Panc1 (cell line): ENCODE measurements at regions not wholly inside any gene's neighbourhood (a gene's known extent, or its start where the extent isn't known, plus 50 kb on each side); places are given as distances from the start of the nearest gene placed in this dataset.

ENCODE experiments used
- POLR2AphosphoS5 ChIP-seq: IDR thresholded peaks from 2 replicates; pipeline ENCODE4 v1.6.1; 2012; ENCODE audit warnings: mild to moderate bottlenecking, low read depth, low read length, moderate library complexity
- TF ChIP-seq, protein P1 (sequence below): fragments of 450-650 bp; IDR thresholded peaks from 2 replicates; pipeline ENCODE4 v1.5.1; 2017; ENCODE audit warnings: mild to moderate bottlenecking

DNA sequence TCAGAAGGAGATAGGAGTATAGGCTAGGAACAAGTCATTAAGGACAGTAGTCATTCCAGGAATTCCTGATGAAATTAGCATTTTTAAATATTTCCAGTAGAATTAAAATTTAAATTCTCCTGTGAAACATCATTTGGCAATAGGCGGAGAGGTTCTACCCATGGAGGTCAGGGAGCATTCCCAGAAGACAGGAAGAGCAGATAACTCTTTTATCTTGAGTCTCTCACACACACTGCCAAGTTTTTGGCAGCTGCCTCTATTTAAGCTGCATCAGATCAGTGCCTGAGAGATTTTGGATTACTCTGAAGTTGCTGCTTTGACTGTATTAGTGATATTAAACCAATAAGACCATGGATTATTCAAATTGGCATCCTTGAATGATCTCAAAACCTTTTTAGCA lies 714.7 kb downstream of the EPHA4 start:
- TF ChIP-seq, protein P1, sequence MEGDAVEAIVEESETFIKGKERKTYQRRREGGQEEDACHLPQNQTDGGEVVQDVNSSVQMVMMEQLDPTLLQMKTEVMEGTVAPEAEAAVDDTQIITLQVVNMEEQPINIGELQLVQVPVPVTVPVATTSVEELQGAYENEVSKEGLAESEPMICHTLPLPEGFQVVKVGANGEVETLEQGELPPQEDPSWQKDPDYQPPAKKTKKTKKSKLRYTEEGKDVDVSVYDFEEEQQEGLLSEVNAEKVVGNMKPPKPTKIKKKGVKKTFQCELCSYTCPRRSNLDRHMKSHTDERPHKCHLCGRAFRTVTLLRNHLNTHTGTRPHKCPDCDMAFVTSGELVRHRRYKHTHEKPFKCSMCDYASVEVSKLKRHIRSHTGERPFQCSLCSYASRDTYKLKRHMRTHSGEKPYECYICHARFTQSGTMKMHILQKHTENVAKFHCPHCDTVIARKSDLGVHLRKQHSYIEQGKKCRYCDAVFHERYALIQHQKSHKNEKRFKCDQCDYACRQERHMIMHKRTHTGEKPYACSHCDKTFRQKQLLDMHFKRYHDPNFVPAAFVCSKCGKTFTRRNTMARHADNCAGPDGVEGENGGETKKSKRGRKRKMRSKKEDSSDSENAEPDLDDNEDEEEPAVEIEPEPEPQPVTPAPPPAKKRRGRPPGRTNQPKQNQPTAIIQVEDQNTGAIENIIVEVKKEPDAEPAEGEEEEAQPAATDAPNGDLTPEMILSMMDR, result no peak
- TF ChIP-seq POLR2AphosphoS5, result no peak
